ENCODE measurements at regions not wholly inside any gene's neighbourhood (a gene's known extent, or its start where the extent isn't known, plus 50 kb on each side); places are given as distances from the start of the nearest gene placed in this dataset.

- DNase-seq (ENCODE audit: low spot score) = no peak
- TF ChIP-seq CTCF (IDR thresholded peaks at IDR 0.05) = no peak
- H3K4me3 ChIP-seq = no peak overlapping the region
- H3K27ac ChIP-seq = no peak overlapping the region
Observed at GRCh38 chr22:49237279-49237678, 590.4 kb downstream of the BRD1 start.

GRCh38 chr22:49236541-49237075 is 591.1 kb downstream of the BRD1 start:
- no peak overlapping the region for H3K27ac ChIP-seq
- H3K4me3 ChIP-seq = no peak overlapping the region
- TF ChIP-seq CTCF (IDR thresholded peaks at IDR 0.05) = no peak
- DNase-seq (ENCODE audit: low spot score) = peak; percentile 52

GRCh38 chr22:49235463-49236300 is 592.0 kb downstream of the BRD1 start:
- no peak overlapping the region for H3K27ac ChIP-seq
- peak; percentile 66 for DNase-seq (ENCODE audit: low spot score)
- no peak overlapping the region for H3K4me3 ChIP-seq
- no peak for TF ChIP-seq CTCF (IDR thresholded peaks at IDR 0.05)

- DNase-seq (ENCODE audit: low spot score) = peak; percentile 50
- H3K4me3 ChIP-seq = no peak overlapping the region
- no peak for TF ChIP-seq CTCF (IDR thresholded peaks at IDR 0.05)
Observed at GRCh38 chr22:49234459-49234858, 593.2 kb downstream of the BRD1 start.

GRCh38 chr22:49233507-49234100 is 594.1 kb downstream of the BRD1 start:
- Histone ChIP-seq H3K4me3 (no peak overlapping the region), H3K27ac (no peak overlapping the region)
- no peak for TF ChIP-seq CTCF (IDR thresholded peaks at IDR 0.05)
- DNase-seq (ENCODE audit: low spot score) = peak; percentile 52

More at GRCh38 chr22:49234459-49234858, 593.2 kb downstream of the BRD1 start:
- H3K27ac ChIP-seq = no peak overlapping the region

GRCh38 chr22:49232319-49233067 is 595.2 kb downstream of the BRD1 start:
- H3K4me3 ChIP-seq = no peak overlapping the region
- TF ChIP-seq CTCF (IDR thresholded peaks at IDR 0.05) = no peak
- DNase-seq (ENCODE audit: low spot score) = peak; percentile 64
- H3K27ac ChIP-seq = no peak overlapping the region
